HEK293T (cell line): ENCODE measurements at regions not wholly inside any gene's neighbourhood (a gene's known extent, or its start where the extent isn't known, plus 50 kb on each side); places are given as distances from the start of the nearest gene placed in this dataset.

ENCODE experiments used
- ARNT ChIP-seq: fragments of 450-650 bp; IDR thresholded peaks from 2 replicates; pipeline ENCODE4 v1.6.1; 2017; ENCODE audit warnings: mild to moderate bottlenecking
- BHLHE40 ChIP-seq: fragments of 450-650 bp; IDR thresholded peaks from 2 replicates; pipeline ENCODE4 v1.6.1; 2016; ENCODE audit warnings: mild to moderate bottlenecking, moderate library complexity, borderline replicate concordance
- FOXK2 ChIP-seq: fragments of 450-650 bp; IDR thresholded peaks from 2 replicates; pipeline ENCODE4 v1.6.1; 2016; ENCODE audit warnings: mild to moderate bottlenecking
- HDGF ChIP-seq: fragments of 450-650 bp; IDR thresholded peaks from 2 replicates; pipeline ENCODE4 v1.6.1; 2017; ENCODE audit warnings: antibody characterized with exemption, borderline replicate concordance
- NFRKB ChIP-seq: fragments of 450-650 bp; IDR thresholded peaks from 2 replicates; pipeline ENCODE4 v1.6.1; 2016; ENCODE audit warnings: mild to moderate bottlenecking, moderate library complexity
- TARDBP ChIP-seq: fragments of 450-650 bp; IDR thresholded peaks from 2 replicates; pipeline ENCODE4 v1.6.1; 2016

DNA sequence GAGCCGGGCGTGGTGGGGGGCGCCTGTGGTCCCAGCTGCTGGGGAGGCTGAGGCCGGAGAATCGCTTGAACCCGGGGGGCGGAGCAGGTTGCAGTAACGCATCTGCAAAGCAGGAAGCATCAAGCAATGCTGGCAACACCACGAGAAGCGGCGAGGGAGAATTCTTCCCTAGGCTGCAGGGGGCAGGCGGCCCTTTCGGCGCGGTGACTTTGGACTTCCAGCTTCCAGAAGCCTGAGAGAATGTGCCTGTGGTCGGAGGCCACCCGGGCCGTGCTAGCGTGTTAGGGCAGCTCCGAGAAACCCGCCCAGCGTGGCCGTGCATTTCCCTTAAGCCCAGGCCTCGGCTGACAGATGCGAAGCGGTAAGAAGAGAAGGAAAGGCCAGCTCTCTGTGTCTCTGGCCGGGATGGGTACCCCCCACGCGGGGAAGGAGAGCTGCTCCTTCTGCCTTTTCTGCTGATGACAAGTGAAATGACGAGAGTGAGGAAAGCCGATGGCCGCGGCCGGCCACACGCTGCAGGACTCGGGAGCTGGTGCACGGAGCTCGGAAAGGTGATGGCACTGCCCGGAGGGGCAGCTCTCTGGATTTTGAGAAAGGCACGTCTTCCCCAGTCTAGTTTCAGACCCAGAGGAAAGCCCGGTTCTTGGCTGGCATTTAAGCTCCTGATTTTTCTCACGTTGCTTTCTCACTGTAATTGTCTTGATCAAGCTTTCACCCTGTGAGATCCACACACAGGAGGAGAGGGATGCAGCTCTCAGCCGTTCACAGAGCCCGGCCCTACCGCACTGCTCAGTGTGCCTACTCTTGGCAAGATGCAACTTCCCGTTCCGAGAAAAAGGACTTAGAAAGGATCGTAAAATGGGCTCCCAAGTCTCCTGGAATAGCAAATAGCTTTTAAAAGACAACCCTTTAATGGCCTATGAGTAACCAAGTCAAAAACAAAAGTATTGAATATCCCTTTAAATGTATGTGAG, 68.3 kb upstream of the EXOC2 start:
- no peak for TF ChIP-seq TARDBP
- TF ChIP-seq NFRKB, result no peak
- no peak for TF ChIP-seq ARNT
- no peak for TF ChIP-seq HDGF
- TF ChIP-seq FOXK2, result no peak
- TF ChIP-seq BHLHE40, result no peak
